ENCODE measurements at regions not wholly inside any gene's neighbourhood (a gene's known extent, or its start where the extent isn't known, plus 50 kb on each side); places are given as distances from the start of the nearest gene placed in this dataset.

DNA sequence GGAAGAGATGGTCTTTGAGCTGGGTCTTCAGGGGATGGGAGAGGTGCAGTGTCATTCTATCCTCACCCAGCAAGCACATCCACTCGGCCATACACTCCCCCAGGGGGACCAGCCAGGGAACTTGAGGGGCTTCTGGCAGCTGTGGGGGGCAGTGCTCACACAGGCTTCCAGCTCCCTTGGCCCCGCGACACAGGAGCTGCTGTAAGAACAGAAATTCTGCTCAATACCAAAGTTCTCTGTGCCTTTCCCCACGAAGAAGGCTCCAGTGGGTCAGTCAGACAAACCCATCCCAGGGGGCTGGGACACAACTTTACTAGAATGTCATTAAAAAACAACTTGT, 289.1 kb upstream of the RTL1 start:
- H3K27ac ChIP-seq (replicated peaks in 1 of 4): no peak overlapping the region
- H3K36me3 ChIP-seq: no peaks in the 10 kb centered on the region
- no peaks in the 10 kb centered on the region for H3K9me3 ChIP-seq
- intact Hi-C loops (cut with DNase I): no loop called here
- no peak overlapping the region for H3K4me3 ChIP-seq
- 89% methylated on average over 4 of the region's 4 CpGs for WGBS
- peaks cover 0 to 19% (median 9%) of the 10 kb centered on the region in 4 donors for H3K4me1 ChIP-seq
- no peaks in the 10 kb centered on the region for H3K27me3 ChIP-seq
- no peak for DNase-seq (ENCODE audit: extremely low spot score)
- TF ChIP-seq POLR2AphosphoS5 (IDR thresholded peaks at IDR 0.05) (no peak), CTCF (IDR thresholded peaks at IDR 0.05) (no peak), EP300 (IDR thresholded peaks at IDR 0.05) (no peak), POLR2A (IDR thresholded peaks at IDR 0.05; ENCODE audit: low read depth) (no peak)

DNA sequence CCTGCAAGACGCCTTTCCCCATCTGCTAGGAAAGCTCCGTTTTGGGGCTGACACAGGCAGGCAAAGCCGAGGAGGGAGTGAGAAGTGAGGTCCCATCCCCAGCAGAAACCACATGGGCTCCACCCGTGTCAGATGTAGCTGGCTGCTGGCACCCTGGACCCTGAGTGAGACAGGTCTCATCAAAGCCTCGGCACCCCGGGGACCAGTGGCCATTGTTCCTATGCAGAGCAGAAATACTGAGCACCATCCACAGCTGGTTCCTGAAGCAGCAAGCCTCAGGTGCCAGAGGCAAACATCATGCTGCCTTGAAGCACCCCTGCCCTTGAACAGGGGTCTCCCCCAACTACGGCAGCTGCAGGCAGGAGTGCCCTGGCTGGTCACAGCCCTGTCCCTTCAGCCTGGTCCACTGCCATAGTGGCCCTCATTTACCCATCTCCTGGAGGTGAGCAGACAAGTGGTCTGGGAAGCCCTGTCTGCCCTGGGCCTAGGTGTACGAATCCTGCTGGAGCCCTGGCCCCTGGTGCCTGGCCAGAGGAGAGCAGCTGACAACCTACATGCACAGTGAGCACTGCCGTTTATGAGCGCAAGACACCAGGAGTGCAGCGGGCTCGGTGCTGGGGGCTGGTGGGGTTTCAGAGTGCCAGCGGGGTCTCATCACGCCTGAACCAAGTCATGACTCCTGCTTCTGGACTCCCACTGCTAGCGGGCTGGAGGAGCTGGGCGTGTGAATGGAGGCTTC, 289.8 kb upstream of the RTL1 start:
- no peak overlapping the region for H3K27ac ChIP-seq (replicated peaks in 1 of 4)
- H3K4me1 ChIP-seq: peaks cover 0 to 19% (median 9%) of the 10 kb centered on the region in 4 donors
- intact Hi-C loops (cut with DNase I): no loop called here
- no peaks in the 10 kb centered on the region for H3K9me3 ChIP-seq
- peak; percentile 81 for DNase-seq (ENCODE audit: extremely low spot score)
- WGBS: 86% methylated on average over 8 of the region's 16 CpGs
- no peaks in the 10 kb centered on the region for H3K36me3 ChIP-seq
- H3K4me3 ChIP-seq: no peak overlapping the region
- no peaks in the 10 kb centered on the region for H3K27me3 ChIP-seq
- TF ChIP-seq EP300 (IDR thresholded peaks at IDR 0.05) (no peak), CTCF (IDR thresholded peaks at IDR 0.05) (no peak), POLR2A (IDR thresholded peaks at IDR 0.05; ENCODE audit: low read depth) (no peak), POLR2AphosphoS5 (IDR thresholded peaks at IDR 0.05) (no peak)

DNA sequence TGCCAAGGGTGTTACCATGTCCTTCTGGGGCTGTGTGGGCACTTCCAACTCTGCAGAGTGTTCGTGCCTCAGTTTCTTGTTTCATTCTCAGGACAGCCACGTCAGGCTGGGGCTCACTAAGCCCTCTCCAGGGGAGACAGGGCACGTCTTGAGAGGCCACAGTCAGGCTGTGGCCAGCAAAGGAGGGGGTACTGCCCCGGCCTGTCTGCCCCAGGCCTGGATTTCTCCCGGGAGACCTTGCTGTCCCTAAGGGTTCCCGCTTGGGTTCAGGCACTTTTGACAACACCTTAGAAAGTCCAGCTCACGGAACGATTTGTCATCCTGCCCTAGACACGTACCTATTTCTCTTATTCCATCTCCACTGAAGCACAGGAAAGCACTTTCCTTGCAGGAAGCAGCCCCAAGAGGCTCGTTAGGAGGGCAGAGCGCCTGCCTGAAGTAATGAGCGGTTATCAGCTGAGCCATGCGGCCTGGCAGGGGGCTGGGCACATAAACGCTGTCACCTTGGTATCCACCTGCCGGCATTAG, 290.4 kb upstream of the RTL1 start:
- no peaks in the 10 kb centered on the region for H3K36me3 ChIP-seq
- peaks cover 0 to 19% (median 9%) of the 10 kb centered on the region in 4 donors for H3K4me1 ChIP-seq
- H3K4me3 ChIP-seq: no peak overlapping the region
- intact Hi-C loops (cut with DNase I): no loop called here
- WGBS: 93% methylated on average over 13 of the region's 15 CpGs
- no peak for DNase-seq (ENCODE audit: extremely low spot score)
- no peaks in the 10 kb centered on the region for H3K27me3 ChIP-seq
- no peak overlapping the region for H3K27ac ChIP-seq (replicated peaks in 1 of 4)
- H3K9me3 ChIP-seq: no peaks in the 10 kb centered on the region
- no peak for TF ChIP-seq POLR2AphosphoS5 (IDR thresholded peaks at IDR 0.05)
- no peak for TF ChIP-seq EP300 (IDR thresholded peaks at IDR 0.05)
- no peak for TF ChIP-seq POLR2A (IDR thresholded peaks at IDR 0.05; ENCODE audit: low read depth)
- TF ChIP-seq CTCF (IDR thresholded peaks at IDR 0.05): no peak

DNA sequence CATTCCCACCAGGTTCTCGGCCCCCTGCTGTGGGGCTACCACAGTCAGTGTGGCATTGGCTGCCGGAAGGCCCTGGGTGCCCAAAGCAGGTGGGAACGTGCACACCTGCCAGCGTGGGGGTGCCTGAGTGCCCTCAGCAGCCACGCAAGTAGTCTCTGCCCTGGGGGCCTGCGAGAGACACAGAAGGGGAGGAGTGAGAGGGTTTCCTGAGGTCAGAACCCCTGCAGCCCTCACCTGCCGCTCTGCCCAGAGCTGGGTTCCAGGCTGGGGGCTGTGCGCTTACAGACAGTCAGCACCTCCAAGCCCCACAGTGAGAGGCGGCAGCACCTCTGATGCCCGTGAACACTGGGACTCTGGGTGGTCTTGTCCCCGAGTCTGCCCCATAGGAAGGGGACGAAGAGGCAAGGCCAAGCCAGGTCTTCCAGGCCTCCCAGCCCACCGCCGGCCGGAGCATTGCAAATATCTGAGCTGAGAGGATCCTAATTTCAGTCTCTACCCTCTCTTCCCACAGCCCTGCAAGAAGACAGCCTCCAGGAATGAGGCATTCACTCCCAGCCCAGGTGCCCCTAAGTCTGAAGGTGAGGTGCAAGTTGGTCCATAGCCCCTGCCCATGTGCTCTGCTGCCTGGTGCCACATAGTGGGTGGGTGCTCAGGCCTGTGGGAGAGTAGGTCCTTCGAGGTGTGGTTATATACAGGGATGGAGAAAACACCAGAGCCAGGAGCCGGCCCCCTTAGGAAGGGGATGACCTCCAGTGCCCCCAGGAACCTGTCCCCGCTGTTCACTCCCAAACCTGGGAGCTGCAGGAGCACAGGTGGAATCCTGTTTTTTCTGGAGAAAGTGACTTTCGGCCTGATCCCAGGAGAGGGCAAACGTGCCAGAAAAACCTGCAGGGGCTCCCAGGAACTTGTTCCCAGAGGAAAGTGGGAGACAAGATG, 291.1 kb upstream of the RTL1 start:
- no peaks in the 10 kb centered on the region for H3K36me3 ChIP-seq
- intact Hi-C loops (cut with DNase I): no loop called here
- H3K9me3 ChIP-seq: no peaks in the 10 kb centered on the region
- H3K27me3 ChIP-seq: no peaks in the 10 kb centered on the region
- TF ChIP-seq EP300 (IDR thresholded peaks at IDR 0.05): no peak
- TF ChIP-seq POLR2A (IDR thresholded peaks at IDR 0.05; ENCODE audit: low read depth): no peak
- no peak for TF ChIP-seq POLR2AphosphoS5 (IDR thresholded peaks at IDR 0.05)
- TF ChIP-seq CTCF (IDR thresholded peaks at IDR 0.05): no peak
- DNase-seq (ENCODE audit: extremely low spot score): peak; percentile 85
- no peak overlapping the region for H3K4me3 ChIP-seq
- WGBS: 86% methylated on average over 12 of the region's 20 CpGs
- peaks cover 0 to 19% (median 9%) of the 10 kb centered on the region in 4 donors for H3K4me1 ChIP-seq
- no peak overlapping the region for H3K27ac ChIP-seq (replicated peaks in 1 of 4)
